Adrenal gland (tissue), 5 donors: ENCODE measurements at regions not wholly inside any gene's neighbourhood (a gene's known extent, or its start where the extent isn't known, plus 50 kb on each side); places are given as distances from the start of the nearest gene placed in this dataset.

ENCODE experiments used
- CTCF ChIP-seq, 6 experiments: fragments of 450-650 bp in 4 of 6; fragments of 200-600 bp in 2 of 6; sonication (generic) in 1 of 6; IDR thresholded peaks; 1 replicate in 5 of 6; 2 replicates in 1 of 6; pipeline versions ENCODE4 v1.5.1 to v1.8.0; 2016 to 2021; ENCODE audit warnings: antibody characterized with exemption in 6 of 6, mild to moderate bottlenecking in 2 of 6, moderate library complexity in 1 of 6
- POLR2A ChIP-seq, 2 donors: fragments of 450-650 bp; IDR thresholded peaks; one replicate each; pipeline ENCODE4 v1.6.1; 2017; ENCODE audit warnings: antibody characterized with exemption in 2 of 2, mild to moderate bottlenecking in 2 of 2, moderate library complexity in 1 of 2
- donor health status: DM: no; HTN: no; CAD: no.

GRCh38 chr18:62450546-62451410 is 72.0 kb upstream of the ZCCHC2 start:
- TF ChIP-seq CTCF (IDR thresholded peaks at IDR 0.05): no peak
- peak in 1 of 2 donors; percentile 27 for TF ChIP-seq POLR2A (IDR thresholded peaks at IDR 0.05)
